OCI-LY1 (cell line): ENCODE measurements at regions not wholly inside any gene's neighbourhood (a gene's known extent, or its start where the extent isn't known, plus 50 kb on each side); places are given as distances from the start of the nearest gene placed in this dataset.

Experiments
- EZH2 ChIP-seq: fragments of 200-600 bp; sonication (generic), shearing (Covaris generic); IDR thresholded peaks from 2 replicates; pipeline ENCODE4 v1.8.0; 2017; ENCODE audit warnings: borderline replicate concordance, mixed run types, mild to moderate bottlenecking, antibody characterized with exemption, low read length, moderate library complexity, mixed read lengths
- TF ChIP-seq, protein P1 (sequence below): fragments of 200-600 bp; sonication (generic), shearing (Covaris generic); IDR thresholded peaks from 2 replicates; pipeline ENCODE4 v1.5.1; 2017; ENCODE audit warnings: mild to moderate bottlenecking, antibody characterized with exemption, low read length, moderate library complexity, mixed read lengths

DNA sequence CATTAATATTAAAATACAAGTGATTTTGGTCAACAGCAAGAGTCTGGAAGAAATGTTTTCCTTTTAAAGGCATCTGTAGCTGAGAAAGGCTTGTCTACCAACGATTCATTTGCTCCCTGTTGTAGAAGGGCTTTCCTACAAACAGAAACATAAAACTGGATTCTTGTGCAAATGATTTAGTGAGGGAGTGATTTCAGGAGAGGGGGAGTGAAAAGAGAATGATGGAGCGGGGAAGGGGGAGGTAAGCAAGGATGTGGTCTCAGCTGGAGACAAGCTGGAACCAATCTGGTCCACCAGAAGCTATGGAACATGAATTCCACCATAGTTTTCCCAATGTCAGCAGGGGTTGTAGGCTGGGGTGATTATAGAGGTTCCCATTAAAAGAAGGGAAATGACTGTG, 196.3 kb downstream of the FBXO4 start:
- TF ChIP-seq, protein P1, sequence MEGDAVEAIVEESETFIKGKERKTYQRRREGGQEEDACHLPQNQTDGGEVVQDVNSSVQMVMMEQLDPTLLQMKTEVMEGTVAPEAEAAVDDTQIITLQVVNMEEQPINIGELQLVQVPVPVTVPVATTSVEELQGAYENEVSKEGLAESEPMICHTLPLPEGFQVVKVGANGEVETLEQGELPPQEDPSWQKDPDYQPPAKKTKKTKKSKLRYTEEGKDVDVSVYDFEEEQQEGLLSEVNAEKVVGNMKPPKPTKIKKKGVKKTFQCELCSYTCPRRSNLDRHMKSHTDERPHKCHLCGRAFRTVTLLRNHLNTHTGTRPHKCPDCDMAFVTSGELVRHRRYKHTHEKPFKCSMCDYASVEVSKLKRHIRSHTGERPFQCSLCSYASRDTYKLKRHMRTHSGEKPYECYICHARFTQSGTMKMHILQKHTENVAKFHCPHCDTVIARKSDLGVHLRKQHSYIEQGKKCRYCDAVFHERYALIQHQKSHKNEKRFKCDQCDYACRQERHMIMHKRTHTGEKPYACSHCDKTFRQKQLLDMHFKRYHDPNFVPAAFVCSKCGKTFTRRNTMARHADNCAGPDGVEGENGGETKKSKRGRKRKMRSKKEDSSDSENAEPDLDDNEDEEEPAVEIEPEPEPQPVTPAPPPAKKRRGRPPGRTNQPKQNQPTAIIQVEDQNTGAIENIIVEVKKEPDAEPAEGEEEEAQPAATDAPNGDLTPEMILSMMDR, result no peak
- TF ChIP-seq EZH2, result no peak
